Stimulated activated CD4-positive, alpha-beta T cell treated with anti-CD3 and anti-CD28 coated beads, TNF-alpha, amount 100 ng/mL, for 1 hour (primary cell): ENCODE measurements at regions not wholly inside any gene's neighbourhood (a gene's known extent, or its start where the extent isn't known, plus 50 kb on each side); places are given as distances from the start of the nearest gene placed in this dataset.
"Not testable (repeated sequence)": the region's sequence is repeated elsewhere in the genome, so short reads cannot be mapped to it uniquely, and the experiment has no call there.

ENCODE experiments used
- DNase-seq, 3 donors: peaks; one replicate each; pipeline ENCODE4 v3.0.0-alpha.2; 2020; ENCODE audit warnings: low read depth in 3 of 3, low spot score in 1 of 3

DNA sequence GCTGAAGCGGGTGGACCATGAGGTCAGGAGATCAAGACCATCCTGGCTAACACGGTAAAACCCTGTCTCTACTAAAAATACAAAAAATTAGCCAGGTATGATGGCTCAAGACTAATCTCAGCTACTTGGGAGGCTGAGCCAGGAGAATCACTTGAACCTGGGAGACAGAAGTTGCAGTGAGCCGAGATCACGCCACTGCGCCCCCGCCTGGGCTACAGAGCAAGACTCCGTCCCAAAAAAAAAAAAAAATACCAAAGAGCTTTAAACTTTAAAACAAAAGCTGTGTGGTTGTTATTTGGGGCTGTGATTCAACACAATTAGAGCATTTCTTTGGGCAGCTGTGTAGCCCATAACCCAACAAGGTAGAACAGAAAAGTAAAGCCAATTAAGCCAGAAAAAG lies 259.9 kb downstream of the GALC start:
- DNase-seq: not testable (repeated sequence)

DNA sequence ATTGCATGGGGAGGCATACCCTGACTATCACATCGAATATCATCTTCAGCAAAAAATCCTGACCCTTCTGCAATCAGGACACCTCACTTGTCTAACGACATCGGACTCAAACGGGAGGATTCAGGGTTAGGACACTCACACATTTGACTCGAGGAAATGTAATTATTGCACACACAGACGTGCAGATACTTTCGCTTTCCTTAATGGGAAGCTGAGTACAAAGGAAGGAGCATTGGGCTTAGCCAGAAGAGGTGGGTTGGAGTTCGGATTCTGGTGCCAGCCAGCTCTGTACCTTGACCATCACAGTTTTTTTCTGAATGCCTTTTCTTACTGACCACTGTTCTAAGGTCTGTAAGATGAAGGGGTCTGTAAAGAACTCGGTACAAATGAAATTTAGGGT lies 260.4 kb downstream of the GALC start:
- DNase-seq: no peak

DNA sequence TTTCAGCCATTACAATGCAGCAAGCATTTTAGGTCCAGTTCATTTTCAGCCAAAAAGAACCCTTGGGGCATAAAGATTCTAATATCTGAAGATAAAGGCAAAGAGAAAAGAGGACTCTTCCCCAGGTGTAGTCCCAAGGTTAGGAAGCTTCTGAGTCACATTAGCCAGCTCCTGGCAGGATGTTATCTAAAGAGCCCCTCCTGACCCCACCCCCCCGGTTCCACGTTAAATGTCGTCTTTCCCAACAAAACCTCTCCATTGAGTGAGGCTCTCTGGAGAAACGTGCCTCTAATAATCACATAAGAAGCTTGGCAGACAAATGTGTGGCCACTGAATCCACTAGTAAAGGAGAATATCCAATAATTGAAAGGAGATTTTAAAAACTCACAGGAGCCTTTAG lies 267.7 kb downstream of the GALC start:
- DNase-seq: no peak

DNA sequence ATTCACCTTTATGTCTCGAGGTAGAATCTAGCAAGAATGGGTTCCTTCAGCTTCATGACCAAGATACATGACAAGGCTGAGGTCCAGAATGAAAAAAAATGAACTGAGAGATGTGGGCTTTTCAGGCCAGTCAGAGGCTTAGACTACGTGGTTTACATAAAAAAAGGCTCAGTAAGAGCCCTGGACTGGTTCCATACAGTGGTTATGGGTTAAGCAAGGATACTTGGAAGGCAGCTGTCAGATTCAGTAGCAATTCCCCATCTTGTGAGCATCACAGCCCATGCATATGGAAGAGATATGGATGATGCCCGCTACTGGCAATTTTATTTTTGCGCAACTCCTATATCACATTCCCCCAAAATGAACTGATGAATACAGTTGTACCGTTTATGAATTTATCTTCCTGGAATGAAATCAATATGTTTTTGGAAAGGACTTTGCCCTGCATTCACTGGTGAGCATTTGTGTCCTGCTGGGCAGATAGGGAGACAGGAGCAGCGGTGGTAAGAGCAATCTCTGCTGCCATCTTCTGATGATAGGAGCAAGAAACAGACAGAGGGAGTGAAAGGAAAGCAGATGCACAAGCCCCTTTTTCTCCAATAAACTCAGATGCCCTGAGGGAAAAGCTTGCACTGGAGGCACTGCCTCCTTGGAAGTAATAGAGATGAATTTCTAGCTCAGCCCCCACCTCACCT lies 280.4 kb downstream of the GALC start:
- no peak for DNase-seq

DNA sequence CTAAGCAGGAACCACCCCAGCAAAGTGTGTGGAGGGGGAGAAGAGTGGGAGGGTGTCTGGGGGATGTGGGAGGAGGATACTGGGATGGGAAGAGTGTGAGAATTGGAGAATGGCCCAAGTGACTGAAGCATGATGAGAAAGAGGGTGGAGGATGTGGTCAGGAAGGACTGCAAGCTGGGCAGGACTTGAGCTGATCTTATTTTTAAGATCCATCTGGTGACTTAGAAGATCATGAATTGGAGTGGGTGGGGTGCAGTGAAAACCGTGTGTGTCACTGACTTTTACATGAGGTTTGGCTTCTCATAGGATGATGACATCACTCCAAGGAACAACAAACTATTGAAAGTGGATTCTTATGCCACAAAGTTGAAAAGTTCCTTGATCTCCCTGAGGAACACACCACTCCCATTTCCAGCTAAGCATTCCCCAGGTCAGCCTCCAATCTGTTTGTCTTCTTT lies 287.5 kb downstream of the GALC start:
- no peak for DNase-seq

DNA sequence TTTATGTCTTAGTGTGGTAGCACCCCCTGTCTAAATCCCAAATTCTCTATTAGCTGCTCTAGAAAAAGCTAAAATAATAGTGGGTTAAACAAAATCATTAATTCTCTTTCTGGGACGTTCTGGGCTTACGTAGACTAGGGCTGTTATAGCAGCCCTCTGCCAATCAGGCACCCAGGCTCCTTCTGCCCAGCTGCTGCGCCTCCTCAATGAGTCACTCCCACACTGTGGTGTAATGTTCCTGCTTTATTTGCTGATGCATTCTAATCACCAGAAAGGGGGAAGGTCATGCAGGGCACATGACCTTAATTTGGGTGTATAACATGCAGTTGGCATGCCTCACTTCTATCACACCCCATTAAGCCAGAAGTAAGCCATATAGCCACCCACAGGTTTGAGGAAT lies 294.5 kb downstream of the GALC start:
- DNase-seq: no peak

DNA sequence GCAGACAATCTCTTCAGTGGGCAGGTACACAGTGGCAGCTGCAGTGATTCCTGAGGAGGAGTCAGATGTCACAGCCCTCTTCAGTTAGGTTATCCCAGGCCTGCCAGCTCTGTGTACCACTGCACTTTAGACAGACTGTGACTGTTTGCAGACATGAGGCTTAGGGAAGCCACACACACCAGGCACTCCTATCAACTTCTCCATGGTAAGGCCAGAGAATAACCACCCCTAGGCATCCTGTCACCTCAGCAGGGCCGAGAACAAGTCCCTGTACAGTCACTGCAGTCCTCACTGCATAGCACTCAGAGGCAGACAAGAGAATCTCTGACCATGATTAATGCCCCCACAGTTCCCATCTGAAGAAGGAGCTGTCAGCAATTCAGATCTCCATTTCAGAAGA lies 296.5 kb downstream of the GALC start:
- DNase-seq: no peak

DNA sequence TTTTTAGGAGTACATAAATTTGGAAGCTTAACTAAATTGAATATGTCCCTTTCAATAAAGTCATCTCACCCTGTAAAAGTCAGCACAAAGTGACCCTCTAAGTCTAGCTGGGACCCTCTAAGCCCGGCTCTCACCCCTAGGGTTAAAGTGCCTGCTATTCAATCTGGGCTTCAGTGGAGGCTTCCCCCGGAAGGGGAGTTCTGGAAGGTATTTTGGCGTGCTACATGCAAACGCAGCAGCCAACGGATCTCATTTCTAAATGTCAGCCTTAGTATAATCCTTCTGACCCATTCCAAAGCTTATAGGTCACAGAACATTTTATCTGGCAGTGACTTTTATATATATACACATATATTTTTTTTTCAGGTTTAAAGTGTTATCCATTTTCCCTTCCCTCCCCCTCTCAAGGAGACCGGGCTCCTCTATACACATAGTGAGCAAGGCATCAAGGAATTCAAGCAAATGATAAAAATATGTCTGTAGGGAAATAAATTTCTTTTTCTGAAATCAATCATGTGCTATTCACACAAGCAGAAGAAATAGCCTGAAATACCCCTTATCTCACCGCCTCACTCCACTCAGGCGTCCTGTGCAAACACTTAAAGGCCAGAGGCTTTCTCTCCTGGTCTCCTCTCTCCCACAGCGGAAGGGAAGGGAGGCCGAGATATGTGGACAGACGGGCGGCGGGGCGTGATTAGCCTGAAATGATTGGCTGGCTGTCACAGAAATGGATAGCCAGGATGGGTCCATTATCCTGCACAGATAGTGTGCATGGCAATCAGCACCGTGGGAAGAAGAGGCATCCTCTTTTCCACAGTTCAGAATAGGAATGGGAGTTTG lies 301.7 kb downstream of the GALC start:
- no peak for DNase-seq

DNA sequence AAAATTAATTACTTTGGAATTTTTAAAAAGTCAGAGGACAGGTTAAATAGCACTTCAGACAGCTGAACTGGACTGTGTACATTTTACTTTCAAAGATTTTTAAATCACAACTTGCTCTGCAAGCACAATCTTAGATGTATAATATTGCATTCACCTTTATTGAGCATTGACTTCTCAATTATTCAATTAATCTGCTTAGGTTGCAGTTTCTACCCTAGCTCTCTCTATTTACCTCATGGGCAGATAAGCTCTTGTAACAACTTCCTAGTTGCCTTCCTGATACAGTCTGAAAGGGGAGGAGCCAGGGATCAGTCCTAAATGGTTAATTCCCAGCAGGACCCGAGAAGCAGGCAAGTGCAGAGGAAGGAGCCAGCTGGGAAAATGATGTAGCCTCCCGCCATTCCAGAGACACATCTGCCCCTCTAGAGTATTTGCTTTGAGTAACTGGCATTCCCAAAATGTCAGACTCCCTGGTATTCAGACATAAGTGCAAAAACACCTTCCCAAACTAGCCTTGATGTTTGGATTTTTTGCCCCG lies 302.8 kb downstream of the GALC start:
- DNase-seq: no peak

DNA sequence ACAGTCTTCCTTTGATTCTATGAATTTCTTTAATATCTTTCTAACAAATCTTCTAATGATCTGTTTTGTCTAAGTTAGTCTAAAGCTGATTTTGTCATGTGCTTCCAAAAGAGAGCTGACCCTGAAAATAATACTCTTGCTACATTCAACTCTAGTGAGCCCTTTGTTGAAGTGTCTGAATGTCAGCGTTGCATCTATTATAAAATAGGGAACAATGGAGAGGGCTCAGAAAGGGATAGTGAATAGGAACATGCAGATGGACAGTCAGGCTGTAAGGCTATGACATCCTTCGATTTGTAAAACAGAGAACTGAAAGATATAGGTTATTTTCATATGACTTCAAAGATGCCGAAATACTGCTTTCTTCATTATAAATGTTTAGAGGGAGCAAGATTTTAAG lies 304.5 kb downstream of the GALC start:
- DNase-seq: no peak

DNA sequence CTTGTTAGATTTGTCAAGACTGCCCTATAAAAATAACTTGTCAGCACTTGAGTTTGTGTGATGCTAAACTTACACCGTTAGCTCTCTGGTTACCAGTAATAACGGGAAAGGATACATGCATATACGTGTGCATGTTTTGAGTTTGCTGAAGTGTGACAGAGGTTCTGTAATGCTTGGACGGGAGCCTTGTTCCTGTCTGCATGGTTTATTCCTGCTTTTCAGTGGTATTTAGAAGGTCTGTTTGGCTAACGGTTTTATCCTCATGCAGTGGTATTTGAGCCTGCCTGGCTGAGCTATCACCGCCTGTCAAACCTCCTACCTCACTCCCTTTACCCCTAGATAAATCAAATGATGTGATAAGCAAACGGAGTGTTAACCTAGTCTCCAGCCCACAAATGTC lies 305.6 kb downstream of the GALC start:
- DNase-seq: no peak

DNA sequence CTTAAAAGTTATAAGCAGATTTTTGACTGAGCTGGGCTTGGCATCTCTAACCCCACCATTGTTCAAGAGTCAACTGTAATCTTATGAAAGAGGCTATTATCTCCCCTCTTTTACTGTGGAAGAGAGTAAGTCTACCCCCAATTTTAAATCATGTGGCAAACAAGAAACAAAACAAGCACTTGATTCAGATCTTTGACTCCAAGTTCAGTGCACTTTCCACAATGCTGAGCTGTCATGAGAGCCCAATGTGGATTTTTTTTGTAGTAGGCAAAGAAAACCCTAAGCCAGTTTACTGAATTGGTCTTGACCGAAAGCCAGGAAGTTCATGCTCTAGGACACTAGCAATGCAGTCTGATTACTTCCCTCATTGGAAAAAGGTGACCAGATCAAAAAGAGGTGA lies 306.2 kb downstream of the GALC start:
- no peak for DNase-seq

DNA sequence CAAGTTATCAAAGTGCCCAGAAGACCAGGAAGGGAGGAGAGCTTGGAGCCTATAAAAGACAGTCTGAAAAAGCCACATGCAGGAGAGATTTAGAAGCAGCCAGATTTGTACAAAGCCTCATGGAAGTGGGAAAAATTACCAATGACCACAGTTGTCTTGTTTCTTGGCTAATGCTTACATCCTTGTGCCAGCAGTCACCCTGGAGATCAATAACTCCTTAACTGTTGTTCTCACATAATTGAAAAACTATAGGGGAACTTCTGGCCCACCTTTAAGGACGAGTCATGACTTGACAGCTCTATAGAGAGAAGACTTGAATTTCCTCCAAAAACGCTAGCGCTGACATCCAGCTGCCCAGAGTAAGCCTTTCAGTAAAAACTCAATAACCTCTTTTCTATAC lies 313.1 kb downstream of the GALC start:
- no peak for DNase-seq

DNA sequence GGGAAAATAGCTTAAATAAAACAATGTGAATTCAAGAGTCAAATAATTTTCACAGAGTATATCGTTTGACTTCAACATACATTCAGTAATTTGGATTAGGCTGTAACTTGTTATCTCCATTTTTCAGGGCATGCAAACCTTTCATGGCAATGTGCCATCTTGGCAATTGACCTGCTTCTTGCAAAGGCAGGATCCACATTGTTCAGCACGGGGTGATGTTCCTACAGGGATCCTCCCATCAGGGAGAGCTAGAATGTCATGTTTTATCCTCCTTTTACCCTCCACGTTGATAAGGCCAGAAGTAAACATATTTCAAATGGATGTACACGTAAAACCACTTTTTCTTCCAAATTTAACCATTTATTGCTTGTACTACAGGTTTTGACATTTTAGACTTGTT lies 314.4 kb downstream of the GALC start:
- no peak for DNase-seq

DNA sequence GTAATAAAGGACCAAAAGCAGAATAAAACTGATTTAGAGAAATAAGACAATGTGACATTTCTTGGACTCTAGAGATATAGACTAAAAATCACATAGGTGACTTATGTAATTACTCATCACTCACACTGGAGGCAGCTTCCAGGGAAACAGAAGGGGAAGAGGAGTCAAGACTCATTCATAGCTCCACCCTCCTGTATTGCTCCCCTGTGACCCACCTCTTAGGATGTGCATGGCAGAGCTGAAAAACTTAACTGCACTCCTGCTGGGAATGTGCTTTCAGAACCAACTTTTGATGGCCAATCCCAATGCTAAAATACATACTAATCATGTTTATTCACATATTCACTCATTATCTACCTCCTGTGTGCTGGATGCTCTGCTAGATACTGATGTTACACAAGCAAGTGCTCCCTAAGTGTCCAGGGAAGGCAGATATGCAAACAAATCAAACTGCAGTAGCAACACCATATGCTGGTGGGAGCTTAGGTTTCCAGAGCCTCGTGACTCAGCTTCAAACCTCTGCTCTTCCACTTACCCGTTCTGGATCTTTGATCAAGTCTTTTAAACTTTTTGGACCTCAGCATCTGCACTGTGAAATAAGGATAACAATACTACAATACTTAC lies 316.1 kb downstream of the GALC start:
- DNase-seq: no peak

DNA sequence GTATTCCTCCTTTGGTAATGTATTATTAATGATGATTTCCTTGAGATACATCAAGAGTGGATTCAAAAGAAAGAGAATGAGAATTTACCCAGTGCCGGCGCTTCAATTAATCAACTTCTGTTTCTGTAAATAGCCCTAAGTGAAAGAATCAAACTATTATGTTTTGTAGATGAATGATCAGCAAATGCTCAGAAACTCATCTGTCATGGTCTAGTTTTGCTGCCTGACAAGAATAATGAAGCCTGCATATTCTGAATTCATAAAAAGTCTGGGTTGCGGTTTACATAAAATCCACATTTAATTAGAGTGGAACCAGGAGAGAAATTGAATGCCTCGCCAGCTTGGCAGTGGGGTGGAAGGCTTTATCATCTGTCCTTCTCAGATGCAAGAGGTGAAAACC lies 325.3 kb downstream of the GALC start:
- no peak for DNase-seq

DNA sequence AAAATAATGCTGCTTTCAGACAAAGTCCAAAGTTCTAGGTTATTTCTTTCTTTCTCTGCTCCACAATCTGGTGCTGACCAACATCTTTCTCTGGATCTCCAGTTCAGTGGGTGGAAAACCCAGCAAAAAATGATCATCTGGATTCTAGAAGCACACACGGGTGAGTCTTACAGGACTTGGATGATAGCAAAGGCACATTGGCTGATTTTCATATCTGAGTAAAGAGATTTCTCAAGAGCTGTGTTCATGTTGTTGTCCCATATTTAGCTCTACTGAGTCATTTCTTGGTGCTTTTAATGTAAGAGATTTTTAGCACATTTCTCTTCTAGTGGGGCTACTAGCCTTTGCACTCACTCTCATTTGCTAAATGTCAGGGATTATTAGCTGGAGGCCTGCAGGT lies 336.7 kb downstream of the GALC start:
- no peak for DNase-seq

DNA sequence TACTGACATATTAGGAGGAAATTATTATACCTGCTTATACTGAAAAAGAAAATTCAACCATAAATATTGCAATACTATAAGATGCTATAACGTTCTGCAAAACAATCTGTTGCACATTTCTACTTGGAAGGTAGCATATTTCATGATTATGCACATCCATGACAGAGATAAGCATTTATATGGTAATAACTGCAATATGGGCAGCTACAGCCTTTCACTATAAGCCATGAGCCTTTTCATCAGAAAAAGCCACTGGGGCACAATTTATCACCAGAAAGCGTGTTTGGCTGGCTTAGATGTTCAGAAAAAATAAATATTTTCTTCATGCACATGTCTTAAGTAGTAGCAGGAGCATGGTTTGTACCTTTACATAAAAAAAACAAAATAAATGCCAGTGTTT lies 340.7 kb downstream of the GALC start:
- DNase-seq: no peak

DNA sequence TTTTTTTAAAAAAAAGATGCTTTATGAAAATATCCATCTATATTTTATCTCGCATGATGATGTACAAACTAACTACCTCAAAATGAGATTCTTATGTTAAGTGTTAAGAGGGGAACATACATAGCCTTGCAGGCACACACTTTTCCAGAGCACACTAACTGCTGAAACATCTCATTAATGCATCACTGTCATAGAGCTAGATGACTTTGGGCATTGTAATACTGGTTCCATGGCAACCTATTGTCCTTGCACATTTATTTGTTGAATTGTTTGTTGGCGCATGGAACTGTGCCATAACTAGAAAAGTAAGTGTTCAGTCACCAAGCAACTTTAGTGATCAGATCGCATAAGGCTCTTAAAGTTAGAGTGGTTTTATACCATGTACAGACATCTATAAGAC lies 348.3 kb downstream of the GALC start:
- no peak for DNase-seq

DNA sequence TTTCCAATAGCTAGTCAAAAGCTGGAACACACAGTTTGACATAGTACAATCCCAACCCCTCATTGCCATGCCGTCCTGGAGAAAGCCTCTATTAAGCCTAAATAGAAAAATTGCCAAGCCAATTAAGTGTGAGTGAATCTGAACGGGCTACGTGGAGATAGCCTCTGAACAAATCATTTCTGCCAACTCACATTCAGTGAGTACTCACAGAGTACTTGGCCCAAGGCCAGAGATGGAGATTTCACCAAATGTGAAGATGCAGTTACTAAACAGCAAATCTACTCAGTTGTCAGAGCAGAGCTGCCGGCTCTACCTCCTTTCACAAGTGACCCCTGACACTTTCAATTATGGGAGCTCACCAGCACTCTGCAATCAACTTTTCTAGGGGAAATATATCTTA lies 350.0 kb downstream of the GALC start:
- DNase-seq: no peak

DNA sequence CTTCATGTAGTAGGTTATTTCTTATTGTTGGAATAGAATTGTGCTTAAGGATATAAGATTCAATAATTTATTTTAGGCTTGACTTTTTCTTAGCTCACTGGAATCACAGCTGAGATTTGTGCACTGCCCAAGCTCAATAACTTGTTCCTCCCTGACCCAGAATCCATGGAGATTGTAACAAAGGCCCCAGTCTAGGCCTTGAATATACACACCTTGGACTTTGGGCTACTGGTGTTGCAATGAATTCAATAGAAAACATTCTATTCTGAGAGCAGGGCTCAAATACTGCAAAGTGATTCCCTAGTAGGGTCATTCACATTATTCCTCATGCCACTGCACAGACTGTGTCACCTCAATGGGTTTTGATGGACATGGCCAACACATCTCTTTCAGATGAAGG lies 352.4 kb downstream of the GALC start:
- no peak for DNase-seq

DNA sequence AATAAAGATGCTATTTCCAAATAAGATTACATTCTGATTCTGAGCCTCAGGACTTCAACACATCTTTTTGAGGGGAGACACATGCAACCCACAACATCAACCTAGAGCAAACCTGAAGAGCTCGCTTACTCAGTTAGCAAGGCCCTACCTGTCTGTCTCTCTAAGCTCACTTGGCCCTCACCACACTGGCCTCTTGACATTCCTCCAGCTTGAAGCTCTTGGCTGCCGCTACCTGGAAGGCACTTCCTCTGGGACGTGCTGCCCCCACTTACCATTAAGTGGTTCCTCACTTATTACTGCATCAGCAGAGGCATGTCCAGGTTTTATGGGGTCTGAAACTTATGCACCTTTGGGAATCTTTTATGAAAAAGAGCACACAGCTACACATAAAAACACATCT lies 354.8 kb downstream of the GALC start:
- no peak for DNase-seq
